HCT116 (cell line): ENCODE measurements at regions not wholly inside any gene's neighbourhood (a gene's known extent, or its start where the extent isn't known, plus 50 kb on each side); places are given as distances from the start of the nearest gene placed in this dataset.

Source experiments
- ATAC-seq: fragments of 200-7000 bp; cut with Tn5 transposase; 2 replicates; pipeline ENCODE4 v1.9.1; 2020; ENCODE audit warnings: mild to moderate bottlenecking, moderate library complexity
- BruUV-seq: library from RNA; stranded (reverse); fragments of 400-500 nt; replicated peaks from 2 replicates; lab custom pipeline; 2021; lab: Mats Ljungman, UMichigan
- CTCF ChIA-PET: fragments of 300-600 bp; sonication (Branson Sonifier 250); formaldehyde crosslinking; loops from one replicate; lab custom pipeline; 2021; ENCODE audit warnings: antibody characterized with exemption; lab: Charles Lee
- POLR2A ChIA-PET: fragments of 300-600, 350-600 bp; sonication (Branson Sonifier 250); formaldehyde crosslinking; loops from one replicate; lab custom pipeline; 2021; ENCODE audit warnings: antibody characterized with exemption; lab: Charles Lee
- RAD21 ChIA-PET, 2 experiments: fragments of 300-600 bp; sonication (Branson Sonifier 250); formaldehyde crosslinking; loops; one replicate each; lab custom pipeline; 2023; ENCODE audit warnings: low total read pairs in 2 of 2; ENCODE audit not compliant: uncharacterized antibody in 2 of 2, unreplicated experiment in 2 of 2, low non-redundant PET in 1 of 2; lab: Charles Lee
- DNase-seq: peaks from one replicate; pipeline ENCODE4 v3.0.0-alpha.2; 2010; ENCODE audit warnings: low read depth, low spot score
- H2AFZ ChIP-seq: fragments of 200-600 bp; shearing (Covaris generic), sonication (generic); 2 replicates; pipeline ENCODE4 v1.6.1; 2017; ENCODE audit warnings: low read depth, mixed run types, mixed read lengths, antibody characterized with exemption, low read length; ENCODE audit not compliant: poor library complexity, severe bottlenecking
- H3K27ac ChIP-seq: 2 replicates; pipeline ENCODE4 v1.5.1; 2012; ENCODE audit warnings: low read depth, low read length
- H3K27me3 ChIP-seq: fragments of 200-600 bp; sonication (generic); 2 replicates; pipeline ENCODE4 v1.6.1; 2016; ENCODE audit warnings: mixed run types, low read length, mixed read lengths; ENCODE audit not compliant: insufficient read depth
- H3K36me3 ChIP-seq, 2 experiments: fragments of 200-500 bp in 1 of 2; fragments of 200-600 bp in 1 of 2; sonication (Bioruptor generic) in 1 of 2; sonication (generic) in 1 of 2; 2 replicates each; pipeline versions ENCODE4 v1.5.1 to v1.6.1; 2014 to 2016; ENCODE audit warnings: low read length in 2 of 2, inconsistent platforms in 1 of 2, mixed read lengths in 1 of 2, mixed run types in 1 of 2; ENCODE audit not compliant: insufficient read depth in 2 of 2, control insufficient read depth in 1 of 2
- H3K4me1 ChIP-seq, 2 experiments: fragments of 200-600 bp in 1 of 2; sonication (generic) in 1 of 2; 2 replicates each; pipeline versions ENCODE4 v1.5.1 to v1.6.1; 2012 to 2017; ENCODE audit warnings: low read length in 2 of 2, inconsistent platforms in 1 of 2, mild to moderate bottlenecking in 1 of 2, mixed read lengths in 1 of 2, mixed run types in 1 of 2, moderate library complexity in 1 of 2; ENCODE audit not compliant: insufficient read depth in 2 of 2, control insufficient read depth in 1 of 2
- H3K4me2 ChIP-seq: fragments of 200-600 bp; sonication (generic); 2 replicates; pipeline ENCODE4 v1.6.1; 2017; ENCODE audit warnings: mixed run types, low read length, mixed read lengths
- H3K4me3 ChIP-seq, 2 experiments: fragments of 200-600 bp in 1 of 2; sonication (generic) in 1 of 2; replicated peaks in 1 of 2; 2 replicates each; pipeline ENCODE4 v1.5.1; 2011 to 2016; ENCODE audit warnings: low read length in 2 of 2, control low read depth in 1 of 2, low read depth in 1 of 2, mild to moderate bottlenecking in 1 of 2, mixed read lengths in 1 of 2, mixed run types in 1 of 2
- H3K79me2 ChIP-seq: fragments of 200-600 bp; sonication (generic); 2 replicates; pipeline ENCODE4 v1.6.1; 2017; ENCODE audit warnings: mild to moderate bottlenecking, mixed run types, low read length, moderate library complexity, mixed read lengths; ENCODE audit not compliant: insufficient read depth
- H3K9ac ChIP-seq: fragments of 200-600 bp; sonication (generic); 2 replicates; pipeline ENCODE4 v1.6.1; 2016; ENCODE audit warnings: low read length, mixed read lengths
- H3K9me2 ChIP-seq: fragments of 200-600 bp; sonication (generic), shearing (Covaris generic); 2 replicates; pipeline ENCODE4 v1.6.1; 2017; ENCODE audit warnings: mixed run types, mild to moderate bottlenecking, moderate library complexity; ENCODE audit not compliant: insufficient read depth
- H3K9me3 ChIP-seq, 2 experiments: fragments of 200-500 bp in 1 of 2; fragments of 200-600 bp in 1 of 2; sonication (Bioruptor generic) in 1 of 2; sonication (generic) in 1 of 2; 2 replicates each; pipeline ENCODE4 v1.6.1; 2014 to 2017; ENCODE audit warnings: low read length in 2 of 2, mixed read lengths in 2 of 2, inconsistent platforms in 1 of 2, low read depth in 1 of 2, mild to moderate bottlenecking in 1 of 2, mixed run types in 1 of 2, moderate library complexity in 1 of 2; ENCODE audit not compliant: control insufficient read depth in 1 of 2, insufficient read depth in 1 of 2
- H4K20me1 ChIP-seq: fragments of 200-600 bp; sonication (generic), shearing (Covaris generic); 2 replicates; pipeline ENCODE4 v1.6.1; 2017; ENCODE audit warnings: mixed run types, mild to moderate bottlenecking, moderate library complexity; ENCODE audit not compliant: insufficient read depth
- ATF3 ChIP-seq: IDR thresholded peaks from 2 replicates; pipeline ENCODE4 v1.6.1; 2012
- CBX3 ChIP-seq: IDR thresholded peaks from 2 replicates; pipeline ENCODE4 v1.6.1; 2012; ENCODE audit warnings: low read depth
- CTCF ChIP-seq, 3 experiments: fragments of 200-600 bp in 1 of 3; sonication (generic) in 1 of 3; IDR thresholded peaks in 2 of 3; conservative IDR thresholded peaks in 1 of 3; 2 replicates each; pipeline ENCODE4 v1.5.1; 2012 to 2017; ENCODE audit warnings: low read depth in 2 of 3, low read length in 2 of 3, antibody characterized with exemption in 1 of 3, borderline replicate concordance in 1 of 3, control low read depth in 1 of 3, mild to moderate bottlenecking in 1 of 3, mixed read lengths in 1 of 3, mixed run types in 1 of 3, moderate library complexity in 1 of 3; ENCODE audit not compliant: insufficient read depth in 1 of 3
- EGR1 ChIP-seq: IDR thresholded peaks from 2 replicates; pipeline ENCODE4 v1.6.1; 2012; ENCODE audit warnings: low read depth
- ELF1 ChIP-seq: IDR thresholded peaks from 2 replicates; pipeline ENCODE4 v1.6.1; 2012; ENCODE audit warnings: low read depth, borderline replicate concordance
- EZH2 ChIP-seq: fragments of 200-600 bp; sonication (generic); IDR thresholded peaks from 2 replicates; pipeline ENCODE4 v1.6.1; 2017; ENCODE audit warnings: antibody characterized with exemption, mixed run types
- EZH2phosphoT487 ChIP-seq: fragments of 200-600 bp; IDR thresholded peaks from 2 replicates; pipeline ENCODE4 v1.6.1; 2018; ENCODE audit warnings: antibody characterized with exemption, borderline replicate concordance
- FOSL1 ChIP-seq: IDR thresholded peaks from 2 replicates; pipeline ENCODE4 v1.6.1; 2012; ENCODE audit warnings: low read depth
- JUND ChIP-seq: IDR thresholded peaks from 2 replicates; pipeline ENCODE4 v1.6.1; 2012
- MAX ChIP-seq: IDR thresholded peaks from 2 replicates; pipeline ENCODE4 v1.6.1; 2012
- RAD21 ChIP-seq: IDR thresholded peaks from 2 replicates; pipeline ENCODE4 v1.6.1; 2012; ENCODE audit warnings: low read depth, mild to moderate bottlenecking
- REST ChIP-seq: IDR thresholded peaks from 2 replicates; pipeline ENCODE4 v1.6.1; 2012; ENCODE audit warnings: low read depth
- SIN3A ChIP-seq: IDR thresholded peaks from 2 replicates; pipeline ENCODE4 v1.6.1; 2012; ENCODE audit warnings: low read depth
- SP1 ChIP-seq: IDR thresholded peaks from 2 replicates; pipeline ENCODE4 v1.6.1; 2012; ENCODE audit warnings: low read depth
- SRF ChIP-seq: IDR thresholded peaks from 2 replicates; pipeline ENCODE4 v1.6.1; 2012; ENCODE audit warnings: low read depth
- YY1 ChIP-seq: IDR thresholded peaks from 2 replicates; pipeline ENCODE4 v1.6.1; 2011; ENCODE audit warnings: low read length, low read depth, moderate library complexity, mild to moderate bottlenecking; ENCODE audit not compliant: insufficient replicate concordance; ENCODE audit errors: extremely low read depth
- ZFX ChIP-seq: fragments of 450-650 bp; IDR thresholded peaks from 2 replicates; pipeline ENCODE4 v1.6.1; 2017
- intact Hi-C: fragments of 100-400 bp; cut with micrococcal nuclease; formaldehyde crosslinking; loops from 2 replicates; pipeline ENCODE4 v1.10.0; 2022

GRCh38 chr17:70332356-70333210 lies 163.3 kb downstream of the KCNJ2 start:
- H3K36me3 ChIP-seq = no peaks in the 10 kb centered on the region
- POLR2A ChIA-PET = no interaction called here
- H3K79me2 ChIP-seq = no peaks in the 10 kb centered on the region
- CTCF ChIA-PET = no interaction called here
- intact Hi-C loops = no loop called here
- RAD21 ChIA-PET = no interaction called here
- no peak overlapping the region for H2AFZ ChIP-seq
- no peak for ATAC-seq
- H3K9me3 ChIP-seq = peaks cover 0 to 15% of the 10 kb centered on the region in 2 experiments; a peak in 2 of 4 replicates
- no peaks in the 10 kb centered on the region for H4K20me1 ChIP-seq
- no TSS peak for BruUV-seq
- no peaks in the 10 kb centered on the region for H3K9me2 ChIP-seq
- no peaks in the 10 kb centered on the region for H3K27me3 ChIP-seq
- DNase-seq = no peak
- no peak overlapping the region for H3K9ac ChIP-seq
- no peak overlapping the region for H3K4me2 ChIP-seq
- H3K4me1 ChIP-seq = no peaks in the 10 kb centered on the region; a peak in 1 of 4 replicates
- TF ChIP-seq CBX3 = no peak
- no peak for TF ChIP-seq SRF
- TF ChIP-seq SIN3A = no peak
- TF ChIP-seq YY1 = no peak
- no peak for TF ChIP-seq RAD21
- TF ChIP-seq JUND = no peak
- TF ChIP-seq FOSL1 = no peak
- no peak for TF ChIP-seq ZFX
- no peak for TF ChIP-seq ELF1
- TF ChIP-seq EZH2 = no peak
- TF ChIP-seq REST = no peak
- TF ChIP-seq MAX = no peak
- TF ChIP-seq SP1 = no peak
- no peak for TF ChIP-seq EGR1
- no peak for TF ChIP-seq ATF3
- no peak for TF ChIP-seq EZH2phosphoT487
- TF ChIP-seq CTCF (IDR thresholded peaks at IDR 0.05 in 2 of 3, conservative IDR thresholded peaks at IDR 0.05 in 1 of 3; ENCODE audit: borderline replicate concordance in 1 of 3, insufficient read depth in 1 of 3, low read depth in 2 of 3, low read length in 2 of 3) = no peak
- no peak overlapping the region for H3K4me3 ChIP-seq
- no peak overlapping the region for H3K27ac ChIP-seq
